Body of pancreas (tissue), 4 donors: ENCODE measurements at regions not wholly inside any gene's neighbourhood (a gene's known extent, or its start where the extent isn't known, plus 50 kb on each side); places are given as distances from the start of the nearest gene placed in this dataset.

Source experiments
- POLR2A ChIP-seq, 3 donors: fragments of 450-650 bp; IDR thresholded peaks; one replicate each; pipeline ENCODE4 v1.6.1; 2016; ENCODE audit warnings: antibody characterized with exemption in 3 of 3, mild to moderate bottlenecking in 2 of 3
- TF ChIP-seq, protein P1 (sequence below), 7 experiments: fragments of 450-650 bp in 4 of 7; fragments of 200-600 bp in 3 of 7; sonication (generic) in 3 of 7; IDR thresholded peaks; one replicate each; pipeline ENCODE4 v1.5.1; 2016 to 2019; ENCODE audit warnings: antibody characterized with exemption in 7 of 7

DNA sequence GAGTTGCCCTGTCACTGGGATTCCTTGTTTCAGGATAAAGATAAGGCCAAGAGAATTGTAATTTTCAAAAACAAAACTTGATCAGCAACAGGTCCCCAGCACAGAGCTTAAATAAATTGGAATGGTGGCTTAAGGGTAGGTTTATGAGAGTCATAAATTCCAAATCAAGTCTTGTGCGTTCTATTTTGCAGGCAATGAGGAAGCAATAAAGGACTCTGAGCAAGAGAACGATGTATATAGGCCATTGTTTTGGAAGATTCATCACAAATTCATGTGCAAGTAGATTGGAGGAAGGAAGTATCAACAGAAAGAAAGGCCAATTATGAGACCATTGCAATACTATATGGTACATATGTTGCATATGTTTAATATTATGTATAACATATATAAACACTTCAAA lies 65.7 kb upstream of the PGR start:
- TF ChIP-seq POLR2A (IDR thresholded peaks at IDR 0.05) = no peak
- TF ChIP-seq, protein P1, sequence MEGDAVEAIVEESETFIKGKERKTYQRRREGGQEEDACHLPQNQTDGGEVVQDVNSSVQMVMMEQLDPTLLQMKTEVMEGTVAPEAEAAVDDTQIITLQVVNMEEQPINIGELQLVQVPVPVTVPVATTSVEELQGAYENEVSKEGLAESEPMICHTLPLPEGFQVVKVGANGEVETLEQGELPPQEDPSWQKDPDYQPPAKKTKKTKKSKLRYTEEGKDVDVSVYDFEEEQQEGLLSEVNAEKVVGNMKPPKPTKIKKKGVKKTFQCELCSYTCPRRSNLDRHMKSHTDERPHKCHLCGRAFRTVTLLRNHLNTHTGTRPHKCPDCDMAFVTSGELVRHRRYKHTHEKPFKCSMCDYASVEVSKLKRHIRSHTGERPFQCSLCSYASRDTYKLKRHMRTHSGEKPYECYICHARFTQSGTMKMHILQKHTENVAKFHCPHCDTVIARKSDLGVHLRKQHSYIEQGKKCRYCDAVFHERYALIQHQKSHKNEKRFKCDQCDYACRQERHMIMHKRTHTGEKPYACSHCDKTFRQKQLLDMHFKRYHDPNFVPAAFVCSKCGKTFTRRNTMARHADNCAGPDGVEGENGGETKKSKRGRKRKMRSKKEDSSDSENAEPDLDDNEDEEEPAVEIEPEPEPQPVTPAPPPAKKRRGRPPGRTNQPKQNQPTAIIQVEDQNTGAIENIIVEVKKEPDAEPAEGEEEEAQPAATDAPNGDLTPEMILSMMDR (IDR thresholded peaks at IDR 0.05) = no peak
